ENCODE measurements at regions not wholly inside any gene's neighbourhood (a gene's known extent, or its start where the extent isn't known, plus 50 kb on each side); places are given as distances from the start of the nearest gene placed in this dataset.
"Not testable (repeated sequence)": the region's sequence is repeated elsewhere in the genome, so short reads cannot be mapped to it uniquely, and the experiment has no call there.

DNA sequence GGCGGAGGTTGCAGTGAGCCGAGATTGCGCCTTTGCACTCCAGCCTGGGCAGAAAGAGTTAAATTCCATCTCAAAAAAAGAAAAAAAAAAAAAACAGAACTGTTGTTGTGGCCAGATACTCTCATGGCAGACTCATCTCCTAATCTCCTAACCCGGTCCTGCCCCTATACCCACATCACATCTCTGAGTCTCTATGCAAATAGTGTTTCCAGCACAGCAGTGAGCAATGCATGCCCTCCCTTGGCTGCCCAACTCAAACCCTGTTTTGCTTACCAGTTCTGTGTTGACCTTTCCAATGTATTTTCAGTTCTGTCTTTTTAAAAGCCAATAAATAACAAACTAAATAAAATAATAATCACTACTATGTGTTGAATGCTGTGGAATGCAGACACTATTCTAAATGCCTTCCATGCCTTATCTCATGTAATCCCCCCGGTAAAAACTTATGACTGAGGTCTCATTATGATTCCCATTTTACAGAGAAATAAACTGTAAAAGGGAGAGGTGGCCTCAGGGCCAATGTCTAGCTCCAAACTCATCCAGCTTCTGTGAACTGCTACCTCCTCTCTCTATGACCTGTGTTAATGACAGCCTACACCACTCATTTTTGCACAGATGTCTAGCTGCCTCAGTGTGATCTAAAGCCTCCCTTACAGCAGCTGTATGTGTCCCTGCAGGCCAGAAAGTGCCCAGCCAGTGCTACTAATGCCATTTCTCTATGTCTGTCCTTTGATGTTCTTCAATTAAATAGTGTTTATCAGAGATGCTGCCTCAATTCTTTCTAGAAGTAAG is 289.8 kb downstream of the HS3ST3B1 start:
- TF ChIP-seq, protein P1, sequence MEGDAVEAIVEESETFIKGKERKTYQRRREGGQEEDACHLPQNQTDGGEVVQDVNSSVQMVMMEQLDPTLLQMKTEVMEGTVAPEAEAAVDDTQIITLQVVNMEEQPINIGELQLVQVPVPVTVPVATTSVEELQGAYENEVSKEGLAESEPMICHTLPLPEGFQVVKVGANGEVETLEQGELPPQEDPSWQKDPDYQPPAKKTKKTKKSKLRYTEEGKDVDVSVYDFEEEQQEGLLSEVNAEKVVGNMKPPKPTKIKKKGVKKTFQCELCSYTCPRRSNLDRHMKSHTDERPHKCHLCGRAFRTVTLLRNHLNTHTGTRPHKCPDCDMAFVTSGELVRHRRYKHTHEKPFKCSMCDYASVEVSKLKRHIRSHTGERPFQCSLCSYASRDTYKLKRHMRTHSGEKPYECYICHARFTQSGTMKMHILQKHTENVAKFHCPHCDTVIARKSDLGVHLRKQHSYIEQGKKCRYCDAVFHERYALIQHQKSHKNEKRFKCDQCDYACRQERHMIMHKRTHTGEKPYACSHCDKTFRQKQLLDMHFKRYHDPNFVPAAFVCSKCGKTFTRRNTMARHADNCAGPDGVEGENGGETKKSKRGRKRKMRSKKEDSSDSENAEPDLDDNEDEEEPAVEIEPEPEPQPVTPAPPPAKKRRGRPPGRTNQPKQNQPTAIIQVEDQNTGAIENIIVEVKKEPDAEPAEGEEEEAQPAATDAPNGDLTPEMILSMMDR (IDR thresholded peaks at IDR 0.05; ENCODE audit: extremely low read depth, missing control alignments): no peak
- DNase-seq (ENCODE audit: low spot score): no peak

DNA sequence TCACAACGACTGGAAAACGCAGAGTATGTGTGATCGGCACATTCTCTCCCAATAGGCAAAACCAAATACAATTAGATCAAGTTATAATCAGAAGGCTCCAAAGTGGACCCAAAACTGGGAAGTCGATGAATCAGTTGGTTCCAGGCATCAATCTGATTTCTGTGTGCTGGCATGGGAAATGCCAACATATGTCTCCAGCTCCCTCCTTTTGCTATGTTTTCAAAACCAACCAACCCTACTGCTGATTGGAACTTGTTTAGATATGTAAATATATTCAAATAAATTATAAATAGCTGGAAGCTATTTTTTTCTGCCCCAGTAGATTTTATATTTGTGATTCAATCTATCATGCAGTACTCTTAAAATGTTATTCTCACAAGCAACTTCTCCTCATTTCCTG is 284.2 kb downstream of the HS3ST3B1 start:
- TF ChIP-seq, protein P1 (IDR thresholded peaks at IDR 0.05; ENCODE audit: extremely low read depth, missing control alignments): no peak
- no peak for DNase-seq (ENCODE audit: low spot score)

DNA sequence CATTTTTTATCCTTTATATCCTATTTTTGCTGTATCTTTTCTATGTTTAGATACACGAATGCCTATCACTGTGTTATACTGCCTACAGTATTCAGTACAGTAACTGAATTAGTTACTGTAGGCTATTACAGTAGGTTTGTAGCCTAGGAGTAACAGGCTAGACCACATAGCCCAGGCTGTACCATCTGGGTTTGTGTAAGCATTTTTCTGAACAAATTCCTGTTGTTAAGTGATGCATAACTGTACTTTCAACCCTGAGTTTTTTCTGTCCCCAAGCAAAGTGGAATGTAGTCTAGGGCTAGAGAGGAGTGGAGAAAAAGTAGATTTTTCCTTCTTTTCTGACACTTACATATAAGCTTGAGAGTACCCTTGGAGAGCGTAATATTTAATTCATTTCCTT is 282.1 kb downstream of the HS3ST3B1 start:
- TF ChIP-seq, protein P1 (IDR thresholded peaks at IDR 0.05; ENCODE audit: extremely low read depth, missing control alignments): no peak
- DNase-seq (ENCODE audit: low spot score): no peak

DNA sequence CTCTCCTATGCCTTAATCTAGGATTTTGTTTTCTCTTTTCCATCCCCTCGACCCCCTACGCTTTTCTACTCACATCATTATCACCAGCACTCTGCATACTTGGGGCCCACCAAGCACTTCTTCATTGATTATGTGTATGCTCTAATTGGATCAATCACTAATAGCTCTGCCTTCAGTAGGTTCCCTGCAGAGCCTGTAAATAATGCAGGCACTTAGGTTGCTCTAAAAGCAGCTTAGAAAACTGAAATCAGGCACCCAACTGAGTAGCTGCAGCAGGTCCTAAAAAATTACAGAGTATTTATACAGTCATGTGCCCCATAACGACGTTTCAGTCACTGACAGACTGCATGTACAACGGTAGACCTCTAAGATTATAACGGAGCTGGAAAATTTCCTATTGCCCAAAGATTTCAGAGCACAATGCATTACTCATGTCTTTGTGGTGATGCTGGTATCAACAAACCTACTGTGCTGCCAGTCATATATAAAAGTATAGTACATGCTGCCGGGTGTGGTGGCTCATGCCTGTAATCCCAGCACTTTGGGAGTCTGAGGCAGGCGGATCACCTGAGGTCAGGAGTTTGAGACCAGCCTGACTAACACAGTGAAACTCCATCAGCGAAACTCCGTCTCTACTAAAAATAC is 280.4 kb downstream of the HS3ST3B1 start:
- TF ChIP-seq, protein P1 (IDR thresholded peaks at IDR 0.05; ENCODE audit: extremely low read depth, missing control alignments): no peak
- no peak for DNase-seq (ENCODE audit: low spot score)

DNA sequence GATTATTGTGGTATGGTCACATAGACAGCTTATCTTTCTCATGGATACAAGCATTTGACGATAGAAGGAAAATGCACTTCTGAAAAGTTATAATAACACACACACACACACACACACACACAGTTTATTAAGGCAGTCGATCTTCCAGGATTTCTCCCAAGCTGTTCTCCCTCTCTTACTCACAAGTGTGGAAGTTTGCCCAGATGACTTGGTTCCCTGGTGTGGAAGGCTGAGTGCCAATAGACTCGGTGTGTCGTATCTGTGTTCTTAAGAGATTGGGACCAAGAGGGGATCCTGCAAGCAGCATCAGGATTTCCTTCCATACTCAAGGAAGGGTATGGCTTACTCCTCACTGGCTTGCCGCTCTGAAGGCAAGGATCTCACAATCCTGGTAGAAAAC is 279.6 kb downstream of the HS3ST3B1 start:
- TF ChIP-seq, protein P1 (IDR thresholded peaks at IDR 0.05; ENCODE audit: extremely low read depth, missing control alignments): no peak
- DNase-seq (ENCODE audit: low spot score): no peak

DNA sequence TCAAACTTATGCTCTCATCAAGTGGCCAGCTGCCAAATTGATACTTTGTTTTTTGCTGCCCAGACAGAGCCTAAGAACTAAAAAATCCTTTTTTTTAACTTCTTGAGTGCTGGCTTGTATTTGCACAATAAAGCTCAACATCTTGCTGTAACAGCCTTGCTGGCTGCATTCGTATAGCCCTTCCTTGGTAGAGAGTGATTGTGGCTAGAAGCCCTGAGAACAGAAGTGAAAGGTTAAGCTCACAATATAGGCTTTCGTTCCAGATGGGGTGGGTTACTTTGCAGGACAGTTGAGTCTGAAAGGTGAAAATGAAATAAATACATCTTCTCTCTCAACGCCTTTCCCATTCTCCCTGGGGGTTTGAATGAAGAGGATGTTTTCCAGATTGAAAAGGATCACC is 278.8 kb downstream of the HS3ST3B1 start:
- no peak for DNase-seq (ENCODE audit: low spot score)
- TF ChIP-seq, protein P1 (IDR thresholded peaks at IDR 0.05; ENCODE audit: extremely low read depth, missing control alignments): no peak

DNA sequence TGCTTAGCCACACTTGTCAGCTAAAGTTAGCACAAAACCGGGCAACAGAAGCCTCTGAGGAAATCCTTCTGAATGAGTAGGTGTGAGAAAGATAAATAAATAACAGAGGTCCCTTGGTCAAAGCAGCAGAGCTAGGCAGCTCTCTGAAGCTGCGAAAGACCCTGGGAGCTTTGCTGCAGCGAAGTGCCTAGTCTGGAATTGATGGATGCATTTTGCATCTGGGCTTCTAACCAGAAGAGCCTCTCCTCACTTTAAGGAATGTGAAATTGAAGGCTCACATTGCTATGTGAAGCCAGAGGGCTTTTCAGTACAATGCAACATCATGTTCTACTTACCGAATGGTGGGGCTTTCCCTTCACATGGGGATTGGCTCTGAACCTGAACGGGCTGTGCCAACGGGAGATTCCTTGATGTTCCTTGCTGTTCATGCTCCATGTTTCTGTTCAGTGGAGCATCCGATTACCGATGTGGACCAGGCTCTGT is 274.6 kb downstream of the HS3ST3B1 start:
- no peak for DNase-seq (ENCODE audit: low spot score)
- TF ChIP-seq, protein P1 (IDR thresholded peaks at IDR 0.05; ENCODE audit: extremely low read depth, missing control alignments): no peak

DNA sequence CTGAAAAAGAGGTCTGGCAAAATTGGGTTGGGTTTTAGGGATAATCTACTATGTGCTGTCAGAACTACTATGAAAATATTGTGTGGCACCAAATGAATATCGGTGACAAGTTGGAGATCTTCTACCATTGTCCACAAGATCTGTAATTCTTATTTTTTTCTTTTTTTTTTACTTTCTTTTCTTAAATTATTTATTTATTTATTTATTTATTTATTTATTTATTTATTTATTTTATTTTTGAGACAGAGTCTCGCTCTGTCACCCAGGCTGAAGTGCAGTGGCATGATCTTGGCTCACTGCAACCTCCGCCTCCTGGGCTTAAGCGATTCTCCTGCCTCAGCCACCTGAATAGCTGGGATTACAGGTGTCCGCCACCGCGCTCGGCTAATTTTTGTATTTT is 259.4 kb downstream of the HS3ST3B1 start:
- not testable (repeated sequence) for DNase-seq (ENCODE audit: low spot score)
